ENCODE measurements at regions not wholly inside any gene's neighbourhood (a gene's known extent, or its start where the extent isn't known, plus 50 kb on each side); places are given as distances from the start of the nearest gene placed in this dataset.

DNA sequence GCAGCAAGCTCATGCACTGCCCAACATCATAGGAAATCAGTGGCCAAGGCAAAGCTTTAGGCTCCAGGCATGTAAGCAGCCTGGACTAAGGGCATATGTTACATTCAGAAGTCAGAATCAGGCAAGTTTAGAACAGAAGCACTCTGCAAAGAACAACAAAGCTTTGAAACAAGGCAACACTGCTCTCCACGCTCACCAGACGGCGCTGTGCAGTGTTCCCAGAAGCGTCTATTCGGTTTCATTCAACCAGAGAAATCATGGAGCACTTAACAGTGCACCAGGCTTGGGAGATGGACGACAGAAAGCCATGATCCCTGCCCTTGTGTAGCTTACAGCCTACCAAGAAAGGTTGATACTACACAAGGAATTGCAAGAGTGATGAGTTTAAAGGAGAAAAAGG lies 555.8 kb downstream of the BUD13 start:
- TF ChIP-seq SP1 (IDR thresholded peaks at IDR 0.05) (no peak), TAF1 (conservative IDR thresholded peaks at IDR 0.05) (no peak), RAD21 (IDR thresholded peaks at IDR 0.05) (peak in 1 of 2 donors; percentile 52), YY1 (IDR thresholded peaks at IDR 0.05) (no peak), JUND (IDR thresholded peaks at IDR 0.05) (no peak), GABPA (IDR thresholded peaks at IDR 0.05 in 1 of 2, conservative IDR thresholded peaks at IDR 0.05 in 1 of 2) (no peak)
- TF ChIP-seq, protein P1, sequence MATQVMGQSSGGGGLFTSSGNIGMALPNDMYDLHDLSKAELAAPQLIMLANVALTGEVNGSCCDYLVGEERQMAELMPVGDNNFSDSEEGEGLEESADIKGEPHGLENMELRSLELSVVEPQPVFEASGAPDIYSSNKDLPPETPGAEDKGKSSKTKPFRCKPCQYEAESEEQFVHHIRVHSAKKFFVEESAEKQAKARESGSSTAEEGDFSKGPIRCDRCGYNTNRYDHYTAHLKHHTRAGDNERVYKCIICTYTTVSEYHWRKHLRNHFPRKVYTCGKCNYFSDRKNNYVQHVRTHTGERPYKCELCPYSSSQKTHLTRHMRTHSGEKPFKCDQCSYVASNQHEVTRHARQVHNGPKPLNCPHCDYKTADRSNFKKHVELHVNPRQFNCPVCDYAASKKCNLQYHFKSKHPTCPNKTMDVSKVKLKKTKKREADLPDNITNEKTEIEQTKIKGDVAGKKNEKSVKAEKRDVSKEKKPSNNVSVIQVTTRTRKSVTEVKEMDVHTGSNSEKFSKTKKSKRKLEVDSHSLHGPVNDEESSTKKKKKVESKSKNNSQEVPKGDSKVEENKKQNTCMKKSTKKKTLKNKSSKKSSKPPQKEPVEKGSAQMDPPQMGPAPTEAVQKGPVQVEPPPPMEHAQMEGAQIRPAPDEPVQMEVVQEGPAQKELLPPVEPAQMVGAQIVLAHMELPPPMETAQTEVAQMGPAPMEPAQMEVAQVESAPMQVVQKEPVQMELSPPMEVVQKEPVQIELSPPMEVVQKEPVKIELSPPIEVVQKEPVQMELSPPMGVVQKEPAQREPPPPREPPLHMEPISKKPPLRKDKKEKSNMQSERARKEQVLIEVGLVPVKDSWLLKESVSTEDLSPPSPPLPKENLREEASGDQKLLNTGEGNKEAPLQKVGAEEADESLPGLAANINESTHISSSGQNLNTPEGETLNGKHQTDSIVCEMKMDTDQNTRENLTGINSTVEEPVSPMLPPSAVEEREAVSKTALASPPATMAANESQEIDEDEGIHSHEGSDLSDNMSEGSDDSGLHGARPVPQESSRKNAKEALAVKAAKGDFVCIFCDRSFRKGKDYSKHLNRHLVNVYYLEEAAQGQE (IDR thresholded peaks at IDR 0.05): no peak
- TF ChIP-seq, protein P2, sequence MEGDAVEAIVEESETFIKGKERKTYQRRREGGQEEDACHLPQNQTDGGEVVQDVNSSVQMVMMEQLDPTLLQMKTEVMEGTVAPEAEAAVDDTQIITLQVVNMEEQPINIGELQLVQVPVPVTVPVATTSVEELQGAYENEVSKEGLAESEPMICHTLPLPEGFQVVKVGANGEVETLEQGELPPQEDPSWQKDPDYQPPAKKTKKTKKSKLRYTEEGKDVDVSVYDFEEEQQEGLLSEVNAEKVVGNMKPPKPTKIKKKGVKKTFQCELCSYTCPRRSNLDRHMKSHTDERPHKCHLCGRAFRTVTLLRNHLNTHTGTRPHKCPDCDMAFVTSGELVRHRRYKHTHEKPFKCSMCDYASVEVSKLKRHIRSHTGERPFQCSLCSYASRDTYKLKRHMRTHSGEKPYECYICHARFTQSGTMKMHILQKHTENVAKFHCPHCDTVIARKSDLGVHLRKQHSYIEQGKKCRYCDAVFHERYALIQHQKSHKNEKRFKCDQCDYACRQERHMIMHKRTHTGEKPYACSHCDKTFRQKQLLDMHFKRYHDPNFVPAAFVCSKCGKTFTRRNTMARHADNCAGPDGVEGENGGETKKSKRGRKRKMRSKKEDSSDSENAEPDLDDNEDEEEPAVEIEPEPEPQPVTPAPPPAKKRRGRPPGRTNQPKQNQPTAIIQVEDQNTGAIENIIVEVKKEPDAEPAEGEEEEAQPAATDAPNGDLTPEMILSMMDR (IDR thresholded peaks at IDR 0.05; ENCODE audit: low read depth, low read length, missing input control): peak; percentile 52
- TF ChIP-seq, protein P3, sequence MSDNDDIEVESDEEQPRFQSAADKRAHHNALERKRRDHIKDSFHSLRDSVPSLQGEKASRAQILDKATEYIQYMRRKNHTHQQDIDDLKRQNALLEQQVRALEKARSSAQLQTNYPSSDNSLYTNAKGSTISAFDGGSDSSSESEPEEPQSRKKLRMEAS (IDR thresholded peaks at IDR 0.05): no peak
